Adrenal gland (tissue), 9 donors: ENCODE measurements at regions not wholly inside any gene's neighbourhood (a gene's known extent, or its start where the extent isn't known, plus 50 kb on each side); places are given as distances from the start of the nearest gene placed in this dataset.

Experiments
- DNase-seq, 7 donors: peaks; one replicate each; pipeline ENCODE4 v3.0.0-alpha.2; 2019 to 2020
- H3K27ac ChIP-seq, 5 donors: fragments of 200-600 bp; sonication (generic) in 4 of 5; 1 replicate in 3 of 5; 2 replicates in 2 of 5; pipeline versions ENCODE4 v1.5.1 to v1.8.0; 2016 to 2020; ENCODE audit warnings: mild to moderate bottlenecking in 1 of 5
- H3K27me3 ChIP-seq: fragments of 200-600 bp; 2 replicates; pipeline ENCODE4 v1.8.0; 2021
- H3K36me3 ChIP-seq, 2 donors: fragments of 200-600 bp; replicated peaks in 1 of 2; 1 replicate in 1 of 2; 2 replicates in 1 of 2; pipeline versions ENCODE4 v1.5.1 to v1.8.0; 2018 to 2022
- H3K4me1 ChIP-seq, 2 donors: fragments of 200-600 bp; replicated peaks in 1 of 2; 1 replicate in 1 of 2; 2 replicates in 1 of 2; pipeline versions ENCODE4 v1.5.1 to v1.8.0; 2018 to 2021
- H3K4me3 ChIP-seq, 4 donors: fragments of 200-600 bp; sonication (generic) in 3 of 4; one replicate each; pipeline ENCODE4 v1.5.1; 2016 to 2018
- H3K9me3 ChIP-seq, 3 donors: fragments of 200-600 bp; sonication (generic) in 1 of 3; replicated peaks in 1 of 3; 1 replicate in 2 of 3; 2 replicates in 1 of 3; pipeline versions ENCODE4 v1.5.1 to v1.8.0; 2016 to 2021
- POLR2A ChIP-seq, 2 donors: fragments of 450-650 bp; IDR thresholded peaks; one replicate each; pipeline ENCODE4 v1.6.1; 2017; ENCODE audit warnings: antibody characterized with exemption in 2 of 2, mild to moderate bottlenecking in 2 of 2, moderate library complexity in 1 of 2
- WGBS, 4 donors: extraction: QIAGEN DNeasy Blood & Tissue Kit in 2 of 4; methylation state at CpG; one replicate each; pipeline versions ENCODE4 v1.1.5 to v1.1.7; 2013 to 2017; 5-methylcytosine and 5-hydroxymethylcytosine counted together
- intact Hi-C, 2 donors: fragments of 100-400 bp; cut with DNase I; formaldehyde crosslinking; loops; one replicate each; pipeline versions ENCODE4 v1.14.1 to v1.15.0; 2022 to 2023
- TF ChIP-seq, protein P1 (sequence below), 6 experiments: fragments of 450-650 bp in 4 of 6; fragments of 200-600 bp in 2 of 6; sonication (generic) in 1 of 6; IDR thresholded peaks; 1 replicate in 5 of 6; 2 replicates in 1 of 6; pipeline versions ENCODE4 v1.5.1 to v1.8.0; 2016 to 2021; ENCODE audit warnings: antibody characterized with exemption in 6 of 6, mild to moderate bottlenecking in 2 of 6, moderate library complexity in 1 of 6
- donor health status: healthy with polysubstance abuse.
- donor health status: Bipolar disorder and iron deficiency.
- donor health status: DM: yes; HTN: yes; CAD: no.
- donor health status: DM: no; HTN: no; CAD: no.
- donor health status: DM: no; HTN: no; CAD: no.

DNA sequence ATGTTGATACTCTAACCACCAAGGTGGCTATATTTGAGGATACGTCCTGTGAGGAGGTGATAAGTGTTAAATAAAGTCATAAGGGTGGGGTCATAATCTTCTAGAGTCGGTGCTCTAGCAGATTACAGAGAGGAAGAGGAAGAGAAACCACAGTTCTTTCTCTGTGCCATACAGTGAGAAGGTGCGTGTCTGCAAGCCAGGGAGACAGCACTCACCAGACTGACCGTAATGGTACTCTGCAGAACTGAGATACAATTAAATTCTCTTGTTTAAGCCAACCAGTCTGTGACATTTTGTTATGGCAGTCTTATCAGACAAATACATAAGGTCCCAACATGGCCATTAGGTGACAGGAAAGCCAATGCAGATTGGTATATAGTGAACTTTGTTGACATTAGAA, 480.9 kb upstream of the IGFBP7 start:
- Histone ChIP-seq H3K4me3 (no peak overlapping the region), H3K36me3 (no peaks in the 10 kb centered on the region), H3K9me3 (peaks cover 0 to 4% (median 0%) of the 10 kb centered on the region in 3 donors), H3K27me3 (no peaks in the 10 kb centered on the region), H3K4me1 (no peaks in the 10 kb centered on the region), H3K27ac (no peak overlapping the region)
- DNase-seq: no peak
- intact Hi-C loops: no loop called here
- TF ChIP-seq, protein P1, sequence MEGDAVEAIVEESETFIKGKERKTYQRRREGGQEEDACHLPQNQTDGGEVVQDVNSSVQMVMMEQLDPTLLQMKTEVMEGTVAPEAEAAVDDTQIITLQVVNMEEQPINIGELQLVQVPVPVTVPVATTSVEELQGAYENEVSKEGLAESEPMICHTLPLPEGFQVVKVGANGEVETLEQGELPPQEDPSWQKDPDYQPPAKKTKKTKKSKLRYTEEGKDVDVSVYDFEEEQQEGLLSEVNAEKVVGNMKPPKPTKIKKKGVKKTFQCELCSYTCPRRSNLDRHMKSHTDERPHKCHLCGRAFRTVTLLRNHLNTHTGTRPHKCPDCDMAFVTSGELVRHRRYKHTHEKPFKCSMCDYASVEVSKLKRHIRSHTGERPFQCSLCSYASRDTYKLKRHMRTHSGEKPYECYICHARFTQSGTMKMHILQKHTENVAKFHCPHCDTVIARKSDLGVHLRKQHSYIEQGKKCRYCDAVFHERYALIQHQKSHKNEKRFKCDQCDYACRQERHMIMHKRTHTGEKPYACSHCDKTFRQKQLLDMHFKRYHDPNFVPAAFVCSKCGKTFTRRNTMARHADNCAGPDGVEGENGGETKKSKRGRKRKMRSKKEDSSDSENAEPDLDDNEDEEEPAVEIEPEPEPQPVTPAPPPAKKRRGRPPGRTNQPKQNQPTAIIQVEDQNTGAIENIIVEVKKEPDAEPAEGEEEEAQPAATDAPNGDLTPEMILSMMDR (IDR thresholded peaks at IDR 0.05): no peak
- TF ChIP-seq POLR2A (IDR thresholded peaks at IDR 0.05): no peak
- 52 to 79% (median 67%) methylated on average over 4 of the region's 4 CpGs for WGBS, 4 donors

DNA sequence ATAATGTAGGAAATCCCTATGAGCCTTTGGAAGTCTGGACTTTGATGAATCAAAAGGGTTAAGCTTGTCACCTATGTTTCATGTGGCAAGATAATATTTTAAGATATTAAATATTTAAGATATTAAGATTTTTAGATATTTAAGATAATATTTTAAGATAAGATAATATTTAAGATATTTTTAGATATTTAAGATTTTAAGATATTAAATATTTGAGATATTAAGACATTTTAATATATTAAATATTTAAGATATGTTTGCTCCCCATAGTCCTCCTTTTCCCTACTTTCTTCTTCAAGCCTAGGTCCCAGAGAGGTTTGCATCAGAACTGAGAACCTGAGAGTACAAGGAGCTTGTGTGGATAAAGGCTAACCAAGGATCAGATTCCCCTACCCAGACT, 478.4 kb upstream of the IGFBP7 start:
- Histone ChIP-seq H3K4me1 (no peaks in the 10 kb centered on the region), H3K27me3 (no peaks in the 10 kb centered on the region), H3K9me3 (no peaks in the 10 kb centered on the region), H3K36me3 (no peaks in the 10 kb centered on the region), H3K27ac (no peak overlapping the region), H3K4me3 (no peak overlapping the region)
- DNase-seq: no peak
- TF ChIP-seq POLR2A (IDR thresholded peaks at IDR 0.05): no peak
- TF ChIP-seq, protein P1 (IDR thresholded peaks at IDR 0.05): no peak
- intact Hi-C loops: no loop called here

DNA sequence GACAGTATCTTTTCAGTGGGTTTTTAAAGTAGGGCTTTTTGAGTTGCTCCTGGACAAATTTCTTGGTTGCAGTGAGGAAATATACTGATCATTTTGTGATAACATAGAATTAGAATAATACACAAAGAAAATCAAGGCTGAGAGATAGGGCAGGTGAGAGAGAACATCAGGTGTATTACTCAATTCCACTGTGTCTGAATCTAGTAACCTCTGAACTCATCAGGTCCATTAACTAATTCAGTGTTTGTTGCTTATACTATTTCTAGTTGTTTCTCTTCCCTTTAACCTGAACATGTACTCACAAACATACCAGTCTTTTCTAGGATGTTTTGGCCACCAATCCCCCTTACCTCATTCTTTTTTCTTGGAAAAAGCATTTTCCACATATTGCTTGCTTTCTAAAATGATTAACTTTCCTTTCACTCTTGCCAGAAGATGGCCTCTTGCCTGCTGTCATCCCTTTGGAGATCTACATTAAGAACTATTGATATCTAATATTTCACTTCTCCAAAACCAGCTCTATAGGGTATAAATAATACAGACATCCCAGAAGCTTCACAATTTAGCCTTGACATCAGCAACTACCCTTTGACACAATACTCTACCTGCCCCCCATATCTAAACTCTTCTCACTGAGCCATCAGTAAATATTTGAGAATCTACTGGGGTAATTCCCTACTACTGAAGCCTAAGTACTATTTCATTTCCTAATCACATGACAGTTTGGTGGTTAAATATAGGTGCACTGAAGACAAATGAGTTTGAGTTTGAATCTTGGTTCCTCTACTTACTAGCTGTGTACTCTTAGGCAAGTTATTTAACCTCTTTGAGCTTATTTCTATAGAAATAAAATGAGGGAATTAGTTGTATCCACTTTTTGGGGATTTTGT, 470.8 kb upstream of the IGFBP7 start:
- Histone ChIP-seq H3K4me1 (no peaks in the 10 kb centered on the region), H3K4me3 (no peak overlapping the region), H3K36me3 (no peaks in the 10 kb centered on the region), H3K9me3 (no peaks in the 10 kb centered on the region), H3K27ac (no peak overlapping the region), H3K27me3 (no peaks in the 10 kb centered on the region)
- no peak for TF ChIP-seq POLR2A (IDR thresholded peaks at IDR 0.05)
- TF ChIP-seq, protein P1 (IDR thresholded peaks at IDR 0.05): no peak
- intact Hi-C loops: no loop called here
- no peak for DNase-seq

DNA sequence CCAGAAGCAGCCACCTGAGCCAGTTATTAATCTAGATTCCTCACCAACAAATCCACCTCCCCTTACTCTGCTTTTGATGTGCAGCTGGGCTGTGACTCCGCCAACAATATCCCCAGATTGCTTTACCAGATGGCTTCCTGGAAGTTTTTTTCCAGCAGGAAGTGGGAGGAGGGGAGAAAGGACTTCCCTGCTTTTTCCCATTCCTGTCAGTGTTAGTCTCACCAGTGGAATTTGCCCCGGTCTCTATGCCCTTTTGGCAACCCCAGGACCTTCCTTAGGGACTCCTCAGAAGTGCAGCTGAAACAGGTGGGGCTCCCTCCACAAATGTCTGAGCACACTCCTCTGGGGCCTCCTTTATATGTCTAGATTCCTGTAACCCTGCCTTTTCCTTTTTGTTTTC, 465.2 kb upstream of the IGFBP7 start:
- H3K27ac ChIP-seq: no peak overlapping the region
- no peak for DNase-seq
- 58 to 75% (median 66%) methylated on average over 2 of the region's 2 CpGs for WGBS, 4 donors
- H3K36me3 ChIP-seq: no peaks in the 10 kb centered on the region
- no peaks in the 10 kb centered on the region for H3K27me3 ChIP-seq
- H3K4me3 ChIP-seq: no peak overlapping the region
- no peaks in the 10 kb centered on the region for H3K4me1 ChIP-seq
- H3K9me3 ChIP-seq: no peaks in the 10 kb centered on the region
- TF ChIP-seq POLR2A (IDR thresholded peaks at IDR 0.05): no peak
- TF ChIP-seq, protein P1 (IDR thresholded peaks at IDR 0.05): no peak
- intact Hi-C loops: no loop called here
